Activated T-cell treated with anti-CD3 and anti-CD28 coated beads, Interleukin-2, amount 50 U/mL, for 72 hours (primary cell): ENCODE measurements at regions not wholly inside any gene's neighbourhood (a gene's known extent, or its start where the extent isn't known, plus 50 kb on each side); places are given as distances from the start of the nearest gene placed in this dataset.
A peak's percentile ranks its signal among the peaks of the same experiment; 100 is the strongest.

Experiments
- ATAC-seq, 2 donors: fragments of 150-1000 bp; cut with Tn5 transposase; replicated peaks in 1 of 2; 2 replicates each; pipeline ENCODE4 v1.10.0; 2021; ENCODE audit warnings: moderate library complexity in 2 of 2, mild to moderate bottlenecking in 1 of 2
- DNase-seq, 2 donors: peaks; one replicate each; pipeline ENCODE4 v3.0.0; 2021 to 2022; ENCODE audit warnings: mixed read lengths in 1 of 2
- H3K27ac Mint-ChIP-seq: one replicate; pipeline ENCODE4 v1.8.0; 2022; ENCODE audit warnings: mild to moderate bottlenecking, moderate library complexity, mixed read lengths
- H3K27me3 Mint-ChIP-seq: one replicate; pipeline ENCODE4 v1.8.0; 2022; ENCODE audit warnings: low read depth, mixed read lengths
- H3K36me3 Mint-ChIP-seq, 2 donors: one replicate each; pipeline ENCODE4 v1.8.0; 2022; ENCODE audit warnings: mixed read lengths in 2 of 2, mild to moderate bottlenecking in 1 of 2; ENCODE audit not compliant: insufficient read depth in 2 of 2
- H3K4me1 Mint-ChIP-seq: one replicate; pipeline ENCODE4 v1.8.0; 2022; ENCODE audit warnings: low read depth, mixed read lengths
- H3K4me3 Mint-ChIP-seq, 2 donors: one replicate each; pipeline ENCODE4 v1.8.0; 2022; ENCODE audit warnings: mild to moderate bottlenecking in 2 of 2, mixed read lengths in 2 of 2, moderate library complexity in 2 of 2
- H3K9me3 Mint-ChIP-seq, 2 donors: one replicate each; pipeline ENCODE4 v1.8.0; 2022; ENCODE audit warnings: mixed read lengths in 2 of 2

DNA sequence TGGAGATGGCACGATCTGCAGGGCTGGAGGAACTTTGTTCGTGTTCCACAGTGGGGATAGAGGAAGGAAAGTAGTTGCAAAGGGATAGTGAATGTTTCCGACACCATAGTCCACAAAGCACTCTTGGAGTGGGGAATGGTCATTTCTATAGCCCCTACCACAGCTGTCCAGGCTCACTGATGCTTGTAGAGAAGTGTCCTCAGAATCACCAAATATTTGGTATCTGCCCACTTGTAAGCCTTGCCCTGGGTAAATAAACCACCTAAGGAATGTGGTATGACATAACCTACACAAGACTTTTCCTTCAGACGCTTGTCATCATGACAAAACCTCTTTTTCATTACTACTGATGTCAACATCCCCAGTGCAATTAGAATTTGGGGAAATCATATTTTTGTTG, 686.5 kb upstream of the ARGLU1 start:
- Mint-ChIP-seq H3K4me1 (no peaks in the 10 kb centered on the region), H3K36me3 (no peaks in the 10 kb centered on the region), H3K27me3 (no peaks in the 10 kb centered on the region), H3K27ac (no peak overlapping the region), H3K9me3 (peaks cover 0 to 1% of the 10 kb centered on the region in 2 donors), H3K4me3 (no peak overlapping the region)
- ATAC-seq (no peak), DNase-seq (no peak)

DNA sequence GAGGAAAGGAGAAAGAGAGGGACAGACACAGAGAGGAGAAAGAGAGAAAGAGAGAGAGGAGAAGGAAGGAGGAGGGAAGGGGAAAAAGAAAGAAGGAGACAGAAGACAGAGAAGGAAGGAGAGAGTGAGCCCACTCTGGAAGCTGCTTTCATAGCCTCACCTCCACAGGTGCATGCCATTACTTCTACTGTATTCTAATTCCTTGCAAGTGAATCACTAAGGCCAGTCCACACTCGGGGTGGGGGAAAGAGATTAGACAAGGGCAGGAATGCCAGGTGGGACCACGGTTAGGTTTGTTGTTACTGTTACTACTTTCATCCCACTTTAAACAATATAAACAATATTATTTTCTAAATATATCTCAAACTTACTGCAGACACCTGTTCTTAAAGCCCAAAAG, 684.5 kb upstream of the ARGLU1 start:
- Mint-ChIP-seq H3K9me3 (peaks cover 0 to 1% of the 10 kb centered on the region in 2 donors), H3K4me1 (no peaks in the 10 kb centered on the region), H3K4me3 (no peak overlapping the region), H3K27ac (no peak overlapping the region), H3K27me3 (no peaks in the 10 kb centered on the region), H3K36me3 (no peaks in the 10 kb centered on the region)
- DNase-seq, result no peak
- ATAC-seq, result no peak

DNA sequence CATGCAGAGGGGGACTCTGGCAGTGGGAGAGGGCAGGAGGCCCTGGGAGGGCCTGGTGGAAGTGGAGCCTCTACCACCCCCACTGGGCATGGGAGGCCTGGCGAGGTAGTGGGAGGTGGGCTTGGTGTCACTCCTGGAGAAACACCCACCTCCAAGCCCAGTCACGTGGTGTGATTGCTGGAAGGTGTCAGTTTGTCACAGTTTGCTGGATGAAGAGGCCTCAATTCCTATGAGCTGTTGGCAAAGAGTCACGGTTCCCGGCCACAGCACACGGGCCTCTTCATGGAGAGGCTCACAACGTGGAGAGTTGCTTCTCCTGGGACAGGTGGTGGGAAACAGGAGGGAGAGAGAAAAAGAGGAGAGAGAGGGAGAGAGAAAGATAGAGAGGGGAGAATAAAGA, 684.1 kb upstream of the ARGLU1 start:
- no peak overlapping the region for H3K4me3 Mint-ChIP-seq
- H3K9me3 Mint-ChIP-seq, result peaks cover 0 to 1% of the 10 kb centered on the region in 2 donors

DNA sequence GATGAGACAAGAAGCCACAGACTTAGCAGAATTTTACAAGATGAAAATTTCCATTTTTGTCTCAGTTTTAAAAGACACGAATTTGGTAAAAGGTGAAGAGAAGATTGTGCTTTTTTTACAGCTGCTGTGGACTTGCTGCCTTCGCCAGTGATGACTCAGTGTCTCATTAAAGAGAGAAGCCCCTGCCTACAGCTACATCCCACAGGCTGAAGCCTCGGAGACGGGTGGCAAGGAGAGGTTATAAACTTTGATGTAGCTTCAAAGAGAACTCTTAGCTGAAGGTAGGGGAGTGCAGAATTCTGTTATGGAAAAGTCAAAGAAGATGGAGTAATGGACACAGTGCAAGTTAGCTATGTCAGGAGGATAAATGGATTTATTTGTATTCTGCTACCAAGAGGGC, 683.4 kb upstream of the ARGLU1 start:
- no peak for ATAC-seq
- DNase-seq, result no peak
- Mint-ChIP-seq H3K27me3 (no peaks in the 10 kb centered on the region), H3K9me3 (no peaks in the 10 kb centered on the region), H3K4me3 (no peak overlapping the region), H3K27ac (no peak overlapping the region), H3K36me3 (no peaks in the 10 kb centered on the region), H3K4me1 (no peaks in the 10 kb centered on the region)

More for the DNA sequence above, 684.1 kb upstream of the ARGLU1 start:
- Mint-ChIP-seq H3K4me1 (no peaks in the 10 kb centered on the region), H3K27ac (no peak overlapping the region), H3K36me3 (no peaks in the 10 kb centered on the region), H3K27me3 (no peaks in the 10 kb centered on the region)
- DNase-seq, result no peak
- ATAC-seq, result no peak

DNA sequence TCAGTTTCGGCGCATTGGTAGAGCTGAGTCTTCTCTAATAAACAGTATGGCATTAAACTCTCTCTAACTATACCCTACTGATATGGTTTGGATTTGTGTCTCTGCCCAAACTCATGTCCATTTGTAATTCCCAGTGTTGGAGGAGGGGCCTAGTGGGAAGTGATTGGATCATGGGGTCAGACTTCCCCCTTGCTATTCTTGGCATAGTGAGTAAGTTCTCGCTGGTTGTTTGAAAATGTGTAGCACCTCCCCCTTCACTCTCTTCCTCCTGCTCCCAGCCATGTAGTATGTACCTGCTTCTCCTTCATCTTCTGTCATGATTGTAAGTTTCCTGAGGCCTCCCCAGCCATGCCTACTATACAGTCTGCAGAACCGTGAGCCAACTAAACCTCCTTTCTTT, 682.7 kb upstream of the ARGLU1 start:
- ATAC-seq (no peak), DNase-seq (no peak)
- Mint-ChIP-seq H3K27me3 (no peaks in the 10 kb centered on the region), H3K36me3 (no peaks in the 10 kb centered on the region), H3K27ac (no peak overlapping the region), H3K4me1 (no peaks in the 10 kb centered on the region), H3K4me3 (no peak overlapping the region), H3K9me3 (no peaks in the 10 kb centered on the region)

DNA sequence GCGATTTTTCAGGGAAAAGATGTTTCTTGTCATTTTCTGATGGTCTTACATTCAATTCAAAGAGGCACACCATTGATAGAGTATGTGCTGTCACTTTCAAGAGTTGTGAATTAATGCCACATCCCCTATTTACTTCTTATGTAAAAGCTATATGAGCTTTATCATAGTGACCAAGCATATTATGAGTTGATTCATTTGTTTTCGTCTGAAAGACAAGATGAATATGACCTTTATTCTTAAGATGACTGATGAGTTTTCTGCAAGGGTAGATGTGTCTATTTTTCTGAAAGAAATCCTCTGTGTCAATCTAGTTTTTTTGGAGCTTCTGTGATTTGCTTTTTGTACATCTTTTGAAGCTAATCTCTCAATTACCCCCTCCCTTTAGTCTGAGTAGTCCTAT, 676.3 kb upstream of the ARGLU1 start:
- ATAC-seq (no peak), DNase-seq (no peak)
- Mint-ChIP-seq H3K9me3 (peaks cover 0 to 1% of the 10 kb centered on the region in 2 donors), H3K4me3 (no peak overlapping the region), H3K4me1 (no peaks in the 10 kb centered on the region), H3K27ac (no peak overlapping the region), H3K36me3 (no peaks in the 10 kb centered on the region), H3K27me3 (no peaks in the 10 kb centered on the region)

DNA sequence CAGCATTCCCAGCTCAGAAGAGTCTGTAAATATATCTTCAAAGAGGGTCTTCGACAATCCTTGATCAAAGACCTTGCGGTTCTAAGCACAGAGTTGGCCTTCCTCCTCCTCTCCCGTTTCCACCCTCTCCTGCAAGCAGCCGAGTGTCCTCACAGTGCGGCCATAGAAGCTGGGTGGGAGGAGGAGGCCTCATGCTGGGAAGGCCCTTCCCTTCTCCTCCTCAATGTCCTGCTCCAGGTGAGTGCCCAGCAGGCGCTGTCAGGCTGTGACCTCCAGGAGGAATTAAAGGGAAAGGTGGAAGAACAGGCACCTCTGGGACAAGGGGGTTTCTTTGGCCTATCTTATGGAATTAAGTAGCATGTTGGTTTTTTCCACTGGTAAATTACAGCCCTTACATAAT, 674.2 kb upstream of the ARGLU1 start:
- peaks cover 1% of the 10 kb centered on the region in 2 donors for H3K9me3 Mint-ChIP-seq
- ATAC-seq (no peak), DNase-seq (no peak)
- H3K36me3 Mint-ChIP-seq, result peaks cover 0 to 1% of the 10 kb centered on the region in 2 donors
- no peak overlapping the region for H3K4me3 Mint-ChIP-seq
- no peaks in the 10 kb centered on the region for H3K4me1 Mint-ChIP-seq
- no peaks in the 10 kb centered on the region for H3K27me3 Mint-ChIP-seq
- H3K27ac Mint-ChIP-seq, result no peak overlapping the region

DNA sequence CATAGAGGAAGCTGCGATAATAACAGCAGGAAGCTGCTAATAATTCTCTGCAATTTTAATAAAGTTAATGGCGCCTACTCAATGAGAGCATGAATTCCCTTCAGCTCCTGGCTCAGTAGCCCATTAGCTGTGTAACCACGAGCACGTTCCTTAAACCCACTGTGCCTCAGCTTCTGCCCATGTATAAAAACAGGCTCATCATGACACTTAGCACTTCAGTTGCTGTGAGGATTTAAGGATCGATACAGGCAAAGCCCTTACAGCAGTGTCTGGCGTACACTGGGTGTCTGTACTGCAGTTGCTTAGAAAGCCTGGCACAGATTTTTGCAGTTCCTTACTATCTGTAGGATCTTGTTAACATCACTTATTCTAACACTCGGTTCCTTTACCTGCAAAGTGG, 673.4 kb upstream of the ARGLU1 start:
- H3K4me1 Mint-ChIP-seq, result no peaks in the 10 kb centered on the region
- no peak overlapping the region for H3K4me3 Mint-ChIP-seq
- peaks cover 1% of the 10 kb centered on the region in 2 donors for H3K9me3 Mint-ChIP-seq
- H3K27ac Mint-ChIP-seq, result no peak overlapping the region
- no peaks in the 10 kb centered on the region for H3K27me3 Mint-ChIP-seq
- peaks cover 0 to 1% of the 10 kb centered on the region in 2 donors for H3K36me3 Mint-ChIP-seq
- DNase-seq (no peak), ATAC-seq (no peak)

DNA sequence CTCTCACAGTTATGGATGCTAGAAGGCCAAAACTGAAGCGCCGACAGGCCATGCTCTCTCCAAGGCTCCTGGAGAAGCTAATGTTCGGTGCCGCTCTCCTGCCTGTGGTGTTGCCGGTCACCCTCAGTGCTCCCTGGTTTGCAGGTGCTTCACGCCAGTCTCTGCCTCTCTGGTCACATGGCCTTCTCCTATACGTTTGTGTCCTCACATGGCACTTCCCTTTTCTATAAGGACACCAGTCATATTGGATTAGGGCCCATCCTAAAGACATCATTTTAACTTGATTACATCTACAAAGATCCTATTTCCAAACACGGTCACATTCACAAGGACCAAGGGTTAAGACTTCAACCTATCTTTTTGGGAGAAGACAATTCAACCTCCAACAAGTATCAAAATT, 671.3 kb upstream of the ARGLU1 start:
- Mint-ChIP-seq H3K36me3 (peaks cover 0 to 1% of the 10 kb centered on the region in 2 donors), H3K4me1 (no peaks in the 10 kb centered on the region), H3K27ac (no peak overlapping the region), H3K4me3 (no peak overlapping the region), H3K9me3 (peaks cover 0 to 1% of the 10 kb centered on the region in 2 donors), H3K27me3 (no peaks in the 10 kb centered on the region)
- DNase-seq (no peak), ATAC-seq (no peak)

DNA sequence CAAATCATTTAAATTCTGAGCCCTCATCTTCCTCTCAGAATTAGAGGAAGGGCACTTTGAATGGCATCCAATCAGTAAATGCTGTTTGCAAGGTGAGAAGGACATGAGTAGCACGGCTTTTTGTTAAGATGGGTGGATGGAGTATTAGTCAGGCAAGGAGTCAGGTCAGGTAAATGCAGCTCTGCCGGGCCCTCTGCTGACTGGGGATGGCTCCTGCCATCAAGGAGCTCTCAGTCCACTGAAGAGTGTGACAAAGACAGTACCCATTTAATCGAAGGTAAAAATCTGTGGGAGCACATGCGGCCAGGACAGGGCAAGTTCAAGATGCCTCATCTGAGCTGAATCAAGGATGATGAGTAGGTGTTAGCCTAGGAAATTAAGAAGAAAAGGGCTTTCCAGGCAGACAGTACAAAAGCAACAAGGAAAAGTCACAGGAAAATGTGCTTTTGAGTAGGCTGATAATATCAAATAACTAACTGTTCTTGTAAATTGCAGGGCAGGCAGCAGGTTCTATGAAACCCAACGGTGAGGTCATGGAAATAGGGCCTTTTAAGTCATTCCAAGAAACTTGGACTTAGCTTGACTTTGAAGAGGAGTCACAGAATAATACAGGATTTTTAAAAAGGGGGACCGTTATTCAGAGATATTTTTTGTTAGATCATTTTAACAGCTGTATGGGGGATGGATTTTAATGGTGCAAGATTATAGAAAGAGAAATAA, 670.5 kb upstream of the ARGLU1 start:
- Mint-ChIP-seq H3K4me1 (no peaks in the 10 kb centered on the region), H3K27ac (peak overlapping the region; percentile 39)
- ATAC-seq, result no peak

DNA sequence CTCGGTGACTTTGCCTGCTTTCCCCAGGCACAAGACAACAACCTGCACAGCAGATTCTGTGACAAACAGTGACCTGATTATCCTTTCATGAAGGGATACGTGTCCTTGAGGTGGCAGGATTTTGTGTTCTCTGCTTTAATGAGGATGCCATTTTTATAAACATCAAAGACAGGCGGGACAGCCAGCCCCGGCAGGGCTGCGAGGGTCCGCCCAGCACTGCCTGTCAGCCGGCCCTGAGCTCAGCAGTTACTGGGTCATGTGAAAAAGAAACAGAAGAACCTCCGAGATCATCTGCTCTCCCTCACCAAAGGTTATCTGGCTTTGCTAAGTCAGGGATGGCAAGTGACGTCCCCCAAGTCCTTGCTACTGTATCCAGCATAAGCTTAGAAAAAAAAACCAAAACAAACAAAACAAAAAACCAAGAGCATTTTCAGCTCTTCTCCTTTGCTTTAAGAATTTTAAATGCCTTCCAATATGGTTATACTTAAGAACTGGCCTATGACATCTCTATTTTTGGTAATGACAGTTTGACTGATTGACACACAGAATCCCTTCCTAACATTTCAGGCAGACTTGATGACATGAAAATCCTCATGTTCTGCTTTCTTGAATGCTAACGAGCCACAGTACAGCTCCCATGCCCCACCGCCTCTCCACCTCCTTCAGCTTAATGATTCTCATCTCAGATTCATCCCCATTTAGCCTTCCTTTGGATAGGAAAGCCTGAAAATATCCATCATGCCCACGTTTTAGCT, 666.6 kb upstream of the ARGLU1 start:
- Mint-ChIP-seq H3K27me3 (no peaks in the 10 kb centered on the region), H3K9me3 (peaks cover 0 to 1% of the 10 kb centered on the region in 2 donors), H3K4me1 (no peaks in the 10 kb centered on the region), H3K36me3 (peaks cover 0 to 1% of the 10 kb centered on the region in 2 donors), H3K27ac (no peak overlapping the region), H3K4me3 (no peak overlapping the region)
- ATAC-seq (no peak), DNase-seq (no peak)

More for the DNA sequence above, 670.5 kb upstream of the ARGLU1 start:
- Mint-ChIP-seq H3K36me3 (peaks cover 0 to 1% of the 10 kb centered on the region in 2 donors), H3K27me3 (no peaks in the 10 kb centered on the region), H3K9me3 (peaks cover 0 to 1% of the 10 kb centered on the region in 2 donors), H3K4me3 (no peak overlapping the region)
- DNase-seq, result no peak

DNA sequence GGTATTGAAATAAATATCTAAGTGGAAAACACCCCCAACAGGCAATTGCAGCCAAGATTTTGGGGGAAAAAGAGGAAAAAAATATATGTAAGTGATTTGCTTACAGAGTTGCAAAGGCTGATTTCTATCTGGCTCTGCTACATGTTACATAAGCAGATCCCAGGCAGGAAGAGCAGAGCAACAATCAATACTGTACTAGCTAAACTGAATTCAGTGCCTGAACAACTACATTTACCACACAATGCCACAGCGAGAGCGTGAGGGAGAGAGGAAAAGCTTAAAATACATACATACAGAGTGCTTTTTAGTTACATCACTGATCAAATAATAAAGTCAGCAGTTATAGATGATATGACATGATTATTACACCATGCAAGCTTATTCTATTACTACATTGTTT, 665.6 kb upstream of the ARGLU1 start:
- Mint-ChIP-seq H3K27me3 (no peaks in the 10 kb centered on the region), H3K4me1 (no peaks in the 10 kb centered on the region), H3K4me3 (no peak overlapping the region), H3K36me3 (no peaks in the 10 kb centered on the region), H3K9me3 (no peaks in the 10 kb centered on the region), H3K27ac (no peak overlapping the region)
- DNase-seq, result no peak
- ATAC-seq, result no peak

DNA sequence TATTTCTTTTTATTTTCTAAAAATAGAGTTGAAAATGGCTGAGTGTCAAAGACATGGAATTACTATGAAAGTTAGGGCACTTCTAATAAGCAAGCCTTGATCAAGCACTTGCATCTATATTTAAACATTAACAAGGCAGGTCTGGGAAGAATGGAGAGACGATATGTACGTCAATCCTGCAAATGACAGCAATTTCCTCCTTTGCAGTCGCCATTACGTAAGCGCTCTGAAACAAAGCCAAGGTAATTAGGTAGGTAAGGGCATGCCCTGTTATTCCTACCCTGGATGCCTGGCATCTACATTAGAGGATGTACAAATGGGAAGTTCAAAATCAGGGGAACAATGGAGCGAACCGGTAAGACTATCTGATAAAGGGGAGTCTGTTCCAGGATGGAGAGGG, 664.0 kb upstream of the ARGLU1 start:
- Mint-ChIP-seq H3K4me3 (no peak overlapping the region), H3K27me3 (no peaks in the 10 kb centered on the region), H3K36me3 (no peaks in the 10 kb centered on the region), H3K27ac (no peak overlapping the region), H3K4me1 (no peaks in the 10 kb centered on the region), H3K9me3 (no peaks in the 10 kb centered on the region)
- ATAC-seq, result no peak
- DNase-seq, result no peak
